Left forelimb (tissue), 1 donor: ENCODE measurements at regions not wholly inside any gene's neighbourhood (a gene's known extent, or its start where the extent isn't known, plus 50 kb on each side); places are given as distances from the start of the nearest gene placed in this dataset.

Experiments used
- DNase-seq: peaks from one replicate; pipeline ENCODE4 v3.0.0-alpha.2; 2018; ENCODE audit warnings: low spot score

GRCh38 chr22:44442186-44442815 lies 55.7 kb downstream of the RTL6 start:
- peak; percentile 57 for DNase-seq

- peak; percentile 45 for DNase-seq
Measured at GRCh38 chr22:44441401-44442185, 56.4 kb downstream of the RTL6 start.

GRCh38 chr22:44440224-44441160 lies 57.5 kb downstream of the RTL6 start:
- peak; percentile 41 for DNase-seq

GRCh38 chr22:44439356-44440223 lies 58.4 kb downstream of the RTL6 start:
- peak; percentile 51 for DNase-seq

GRCh38 chr22:44438481-44439131 lies 59.4 kb downstream of the RTL6 start:
- peak; percentile 54 for DNase-seq

- DNase-seq: no peak
Measured at GRCh38 chr22:44438056-44438455, 60.0 kb downstream of the RTL6 start.

GRCh38 chr22:44437216-44438055 lies 60.6 kb downstream of the RTL6 start:
- peak; percentile 57 for DNase-seq

- DNase-seq: no peak
Measured at GRCh38 chr22:44436736-44437135, 61.3 kb downstream of the RTL6 start.

- DNase-seq: peak; percentile 23
Measured at GRCh38 chr22:44431256-44431655, 66.8 kb downstream of the RTL6 start.

- DNase-seq: peak; percentile 25
Measured at GRCh38 chr22:44430716-44431115, 67.3 kb downstream of the RTL6 start.

- peak; percentile 26 for DNase-seq
Measured at GRCh38 chr22:44429941-44430587, 68.0 kb downstream of the RTL6 start.

- DNase-seq: peak; percentile 30
Measured at GRCh38 chr22:44428941-44429830, 68.8 kb downstream of the RTL6 start.

- peak; percentile 48 for DNase-seq
Measured at GRCh38 chr22:44427611-44428470, 70.2 kb downstream of the RTL6 start.

- peak; percentile 40 for DNase-seq
Measured at GRCh38 chr22:44426981-44427380, 71.1 kb downstream of the RTL6 start.

- peak; percentile 57 for DNase-seq
Measured at GRCh38 chr22:44425694-44426045, 72.4 kb downstream of the RTL6 start.

GRCh38 chr22:44424867-44425693 lies 73.0 kb downstream of the RTL6 start:
- DNase-seq: peak; percentile 47

GRCh38 chr22:44424359-44424682 lies 73.7 kb downstream of the RTL6 start:
- DNase-seq: no peak
